DMS53 (cell line): ENCODE measurements at regions not wholly inside any gene's neighbourhood (a gene's known extent, or its start where the extent isn't known, plus 50 kb on each side); places are given as distances from the start of the nearest gene placed in this dataset.
"Not testable (repeated sequence)": the region's sequence is repeated elsewhere in the genome, so short reads cannot be mapped to it uniquely, and the experiment has no call there.

ENCODE experiments used
- DNase-seq: peaks from one replicate; lab custom pipeline; 2025; lab: John Stamatoyannopoulos, UW

DNA sequence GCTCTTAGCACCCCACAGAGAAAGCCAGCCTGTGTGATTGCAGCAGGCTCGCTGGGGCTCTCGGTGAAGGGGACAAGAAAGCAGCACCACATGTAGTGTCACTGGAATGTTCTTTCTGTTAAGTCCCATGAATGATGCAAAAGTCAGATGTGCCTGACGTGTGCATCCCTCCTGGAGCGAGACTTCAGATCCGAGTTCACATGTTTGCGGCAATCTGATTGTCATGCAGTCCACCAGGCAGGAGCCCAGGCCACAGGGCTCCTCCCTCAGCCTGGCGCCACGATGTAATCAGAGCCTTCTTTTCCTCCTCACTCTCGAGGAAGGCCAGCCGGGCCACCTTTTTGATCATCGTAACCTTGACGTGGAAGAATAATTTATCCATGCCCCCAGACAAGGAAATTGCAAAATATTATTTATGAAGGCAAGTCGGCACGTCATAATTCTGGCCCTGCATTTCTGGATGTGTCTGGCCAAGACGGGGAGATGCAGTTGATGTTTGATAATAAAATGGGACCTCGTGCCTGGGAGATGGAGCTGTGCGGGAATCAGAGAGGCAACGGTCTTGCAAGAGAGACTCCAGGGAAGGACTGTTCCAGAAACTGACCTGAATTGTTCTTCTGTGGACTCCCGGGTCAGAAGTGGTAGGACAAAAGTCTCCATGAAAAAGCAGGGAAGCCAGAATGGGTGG is 214.6 kb downstream of the PHETA1 start:
- no peak for DNase-seq

DNA sequence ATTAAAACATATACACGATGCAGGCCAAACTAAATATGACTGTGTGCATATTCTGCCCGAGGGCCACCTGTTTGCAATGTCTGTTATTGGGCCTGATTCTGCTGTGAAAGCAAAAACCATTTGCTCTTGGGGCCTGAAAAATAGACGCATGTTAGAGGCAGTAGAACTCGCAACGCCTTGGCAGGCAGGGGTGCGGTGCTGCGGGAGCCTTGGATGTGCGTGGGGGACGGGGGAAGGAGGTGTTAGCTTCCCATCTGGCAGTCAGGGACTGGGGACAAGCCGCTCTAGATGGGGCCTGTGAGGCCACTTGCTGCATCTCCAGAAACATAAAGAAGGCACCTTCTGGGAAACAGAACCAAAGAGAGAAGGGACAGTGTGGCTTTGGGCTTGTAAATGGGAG is 216.3 kb downstream of the PHETA1 start:
- no peak for DNase-seq

- no peak for DNase-seq
Observed at GRCh38 chr12:111150921-111151840, 217.7 kb downstream of the PHETA1 start.

GRCh38 chr12:111150360-111150759 is 218.5 kb downstream of the PHETA1 start:
- DNase-seq: no peak

DNA sequence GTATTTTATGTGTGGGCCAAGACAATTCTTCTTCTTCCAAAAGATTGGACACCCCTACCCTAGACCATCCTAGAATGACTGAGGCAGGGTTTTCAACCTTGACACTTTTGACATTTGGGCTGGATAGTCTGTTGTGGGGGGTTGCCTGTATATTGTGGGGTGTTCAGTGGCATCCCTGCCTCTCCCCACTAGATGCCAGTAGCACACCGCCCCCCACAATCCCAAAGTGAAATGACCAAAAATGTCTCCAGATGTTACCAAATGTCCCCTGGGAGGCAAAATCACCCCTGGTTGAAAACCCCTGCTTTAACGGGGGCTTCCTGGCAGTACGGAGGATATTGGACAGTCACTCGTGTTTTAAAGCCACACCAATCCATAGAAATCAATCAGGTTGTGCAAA is 219.6 kb downstream of the PHETA1 start:
- DNase-seq: no peak

DNA sequence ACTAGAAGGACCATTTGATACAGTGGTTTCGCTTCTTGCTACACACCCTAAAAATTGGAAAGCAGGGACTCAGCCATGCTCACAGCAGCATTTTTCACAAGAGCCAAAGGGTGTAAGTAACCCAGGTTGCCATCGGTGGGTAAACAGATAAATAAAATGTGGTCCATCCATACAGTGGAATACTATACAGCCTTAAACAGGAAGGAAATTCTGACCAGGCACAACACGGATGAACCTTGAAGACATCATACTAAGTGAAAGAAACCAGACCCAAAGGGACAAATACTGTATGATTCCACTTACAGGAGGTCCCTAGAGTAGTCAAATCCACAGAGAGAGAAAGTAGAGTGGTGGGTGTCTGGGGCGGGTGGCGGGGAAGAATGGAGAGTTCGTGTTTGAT is 220.9 kb downstream of the PHETA1 start:
- DNase-seq: no peak

- no peak for DNase-seq
Observed at GRCh38 chr12:111143271-111143670, 222.9 kb upstream of the MYL2 start.

- no peak for DNase-seq
Observed at GRCh38 chr12:111141205-111141604, 220.8 kb upstream of the MYL2 start.

- no peak for DNase-seq
Observed at GRCh38 chr12:111138016-111138415, 217.6 kb upstream of the MYL2 start.

- DNase-seq: no peak
Observed at GRCh38 chr12:111135293-111135832, 215.0 kb upstream of the MYL2 start.

DNA sequence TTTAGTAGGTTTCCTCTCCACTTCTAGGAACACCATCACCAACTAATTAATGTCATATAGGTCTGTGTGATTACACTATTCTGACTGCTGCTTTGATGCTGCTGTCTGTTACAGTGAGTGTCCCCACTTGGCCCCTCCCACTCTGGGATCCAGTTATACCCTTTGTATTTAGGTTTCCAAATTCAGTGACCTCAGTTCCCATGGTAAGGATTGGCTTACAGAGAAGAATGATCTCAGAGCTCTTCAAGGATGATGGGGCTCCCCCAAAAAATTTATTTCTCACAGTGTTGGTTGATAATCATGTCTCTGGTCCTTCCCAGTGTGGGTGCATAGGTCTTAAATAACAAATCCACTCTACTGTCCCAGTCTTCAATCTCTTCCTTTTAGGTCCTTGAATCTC is 210.0 kb upstream of the MYL2 start:
- DNase-seq: no peak

DNA sequence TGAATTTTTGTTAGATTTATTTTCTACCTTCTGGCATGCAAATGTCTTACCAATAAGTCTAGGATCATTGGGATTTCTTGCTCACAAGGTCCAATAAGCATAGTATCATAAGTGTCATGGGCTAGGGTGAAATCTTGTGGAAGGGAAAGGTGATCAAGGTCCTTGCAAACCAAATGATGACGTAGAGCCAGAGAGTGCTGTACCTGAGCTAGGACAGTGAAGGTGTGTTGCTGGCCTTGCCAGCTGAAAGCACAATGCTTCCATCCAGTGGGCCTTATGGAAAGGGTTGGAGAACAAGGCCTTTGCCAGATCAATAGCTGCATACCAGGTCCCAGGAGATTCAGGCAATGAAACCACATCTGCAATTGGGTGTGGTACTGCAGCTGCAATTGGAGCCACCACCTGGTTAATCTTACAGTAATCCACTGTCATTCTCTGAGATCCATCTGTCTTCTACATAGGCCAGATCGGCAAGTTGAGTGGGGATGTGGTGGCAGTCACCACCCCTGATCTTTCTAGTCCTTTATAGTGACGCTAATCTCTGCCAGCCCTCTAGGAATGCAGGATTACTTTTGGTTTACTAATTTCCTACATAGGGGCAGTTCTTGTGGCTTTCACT is 208.9 kb upstream of the MYL2 start:
- no peak for DNase-seq

GRCh38 chr12:111126331-111126730 is 206.0 kb upstream of the MYL2 start:
- DNase-seq: no peak

DNA sequence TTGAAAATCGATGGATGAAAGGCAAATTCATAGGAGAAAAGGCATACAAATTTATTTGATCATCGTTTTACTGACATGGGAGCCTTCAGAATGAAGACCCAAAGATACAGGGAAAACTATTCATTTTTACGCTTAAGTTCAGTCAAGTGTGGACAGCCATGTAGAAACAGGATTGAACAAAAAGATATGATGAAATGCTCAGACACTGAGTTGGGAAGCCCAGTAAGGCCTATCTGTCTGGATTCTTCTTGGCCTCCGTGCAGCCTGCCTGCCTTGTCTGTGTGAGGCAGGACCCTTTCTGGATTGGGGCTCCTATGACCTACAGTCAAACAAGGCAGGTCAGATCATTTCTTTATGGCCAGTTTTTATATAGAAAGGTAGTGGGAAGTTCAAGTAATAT is 203.8 kb upstream of the MYL2 start:
- DNase-seq: no peak

DNA sequence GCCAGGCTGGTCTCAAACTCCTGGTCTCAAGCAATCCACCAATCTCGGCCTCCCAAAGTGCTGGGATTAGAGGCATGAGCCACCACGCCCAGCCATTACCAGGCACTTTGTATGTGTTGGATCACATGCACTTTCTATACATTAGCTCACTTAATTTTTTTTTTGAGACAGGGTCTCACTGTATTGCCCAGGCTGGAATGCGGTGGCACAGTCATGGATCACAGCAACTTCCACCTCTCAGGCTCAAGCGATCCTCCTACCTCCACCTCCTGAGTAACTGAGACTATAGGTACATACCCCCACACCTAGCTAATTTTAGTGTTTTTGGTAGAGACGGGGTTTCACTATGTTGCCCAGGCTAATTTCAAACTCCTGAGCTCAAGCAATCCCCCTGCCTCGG is 203.0 kb upstream of the MYL2 start:
- no peak for DNase-seq

DNA sequence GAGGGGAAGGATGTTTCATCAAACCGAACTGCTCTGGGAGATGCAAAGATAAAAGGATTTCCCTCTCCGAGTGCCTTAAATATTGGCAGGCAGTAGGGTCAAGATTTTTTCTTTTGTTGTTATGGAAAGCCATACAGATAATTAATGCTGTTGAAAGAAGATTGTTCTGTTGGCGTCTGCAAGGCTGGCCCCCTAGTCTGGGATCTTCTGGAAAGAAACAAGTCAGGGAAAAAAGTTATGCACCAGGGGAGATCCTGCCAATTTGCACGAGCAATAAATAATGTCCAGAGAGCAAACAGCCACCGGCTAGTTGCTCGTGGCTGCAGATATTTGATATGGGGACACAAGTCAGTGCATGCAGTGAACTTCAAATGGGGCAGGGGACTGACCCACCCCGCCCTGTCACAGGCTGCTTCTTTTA is 202.1 kb upstream of the MYL2 start:
- DNase-seq: no peak

DNA sequence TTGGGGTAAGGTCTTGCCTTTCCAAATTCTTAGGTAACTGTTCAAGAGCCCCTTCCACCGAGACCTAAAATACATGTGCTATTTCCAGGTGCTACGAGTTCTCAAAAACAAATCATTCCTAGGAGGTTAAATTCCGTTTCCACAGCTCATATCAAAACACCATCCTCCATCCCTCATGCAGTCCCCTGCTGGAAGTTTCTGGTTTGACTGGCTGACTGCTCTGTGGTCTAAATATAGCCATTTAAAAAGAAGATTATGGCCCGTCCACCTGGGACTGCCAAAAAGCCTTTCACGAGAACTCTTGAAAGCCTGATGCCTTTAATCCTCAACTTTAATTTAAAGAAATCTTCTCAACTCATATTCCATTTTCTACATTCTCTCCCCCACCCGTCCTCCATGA is 201.5 kb upstream of the MYL2 start:
- no peak for DNase-seq

- no peak for DNase-seq
Observed at GRCh38 chr12:111120578-111120977, 200.2 kb upstream of the MYL2 start.

DNA sequence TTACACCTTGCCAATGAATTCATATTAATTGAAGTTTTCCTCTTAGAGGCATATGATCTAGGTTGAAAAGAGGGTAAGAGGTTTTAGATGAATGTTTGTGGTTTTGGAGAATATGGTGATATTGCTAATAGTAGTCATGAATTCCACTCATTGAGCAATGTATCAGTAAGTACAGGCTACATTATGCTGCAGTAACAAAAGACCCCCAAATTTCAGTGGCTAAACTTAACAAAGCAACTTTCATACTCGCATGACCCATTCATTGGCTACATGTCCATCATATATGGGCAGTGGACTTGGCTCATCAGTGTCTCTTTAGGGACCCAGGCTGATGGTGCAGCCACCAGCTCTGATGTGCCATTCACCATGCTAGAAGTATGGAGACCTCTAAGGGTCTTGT is 196.6 kb upstream of the MYL2 start:
- DNase-seq: no peak

GRCh38 chr12:111113313-111113712 is 192.9 kb upstream of the MYL2 start:
- DNase-seq: not testable (repeated sequence)

- DNase-seq: no peak
Observed at GRCh38 chr12:111112311-111113098, 192.1 kb upstream of the MYL2 start.

DNA sequence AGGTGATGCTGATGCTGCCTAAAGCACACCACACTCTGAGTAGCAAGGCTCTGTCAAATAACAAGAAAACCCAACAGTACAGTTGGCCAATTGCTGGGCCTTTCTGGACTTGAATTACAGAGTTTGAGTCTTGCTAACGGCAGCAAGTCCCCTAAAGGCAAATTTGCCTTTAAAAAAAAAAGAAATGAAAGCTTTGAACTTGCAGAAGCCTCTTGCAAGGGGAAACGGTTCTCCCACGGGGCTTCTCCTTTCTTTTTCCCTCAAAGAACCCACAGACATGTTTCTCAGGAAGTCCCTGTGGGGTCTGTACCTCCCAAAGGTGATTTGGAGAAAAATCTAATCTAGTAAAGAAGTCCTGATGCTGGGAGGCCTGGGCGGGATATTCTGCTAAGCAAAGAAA is 191.3 kb upstream of the MYL2 start:
- DNase-seq: no peak
